Activated CD4-positive, alpha-beta T cell treated with anti-CD3 and anti-CD28 coated beads, Interleukin-10, Interleukin-2, amounts not matched to agents 100 ng/mL and 50 ng/mL, durations not matched to agents 16 hours and 8 hours (primary cell): ENCODE measurements at regions not wholly inside any gene's neighbourhood (a gene's known extent, or its start where the extent isn't known, plus 50 kb on each side); places are given as distances from the start of the nearest gene placed in this dataset.

Experiments used
- DNase-seq: peaks from one replicate; pipeline ENCODE4 v3.0.0-alpha.2; 2020

DNA sequence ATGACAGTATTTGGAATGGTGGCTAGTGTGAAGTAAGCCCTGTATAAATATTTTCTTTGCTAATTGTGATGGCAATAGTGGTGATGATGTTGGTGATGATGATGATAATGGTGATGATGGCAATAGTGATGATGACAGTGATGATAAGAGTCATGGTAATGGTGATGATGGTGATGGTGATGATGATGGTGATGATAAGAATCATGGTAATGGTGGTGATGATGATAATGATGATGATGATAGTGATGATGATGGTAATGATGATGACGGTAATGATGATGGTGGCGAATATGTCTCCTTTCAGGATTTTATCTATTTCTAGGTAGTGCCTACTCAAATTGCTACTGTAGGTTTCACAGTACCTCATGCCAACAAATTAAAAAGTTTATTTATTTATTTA lies 205.4 kb downstream of the GALR1 start:
- no peak for DNase-seq

DNA sequence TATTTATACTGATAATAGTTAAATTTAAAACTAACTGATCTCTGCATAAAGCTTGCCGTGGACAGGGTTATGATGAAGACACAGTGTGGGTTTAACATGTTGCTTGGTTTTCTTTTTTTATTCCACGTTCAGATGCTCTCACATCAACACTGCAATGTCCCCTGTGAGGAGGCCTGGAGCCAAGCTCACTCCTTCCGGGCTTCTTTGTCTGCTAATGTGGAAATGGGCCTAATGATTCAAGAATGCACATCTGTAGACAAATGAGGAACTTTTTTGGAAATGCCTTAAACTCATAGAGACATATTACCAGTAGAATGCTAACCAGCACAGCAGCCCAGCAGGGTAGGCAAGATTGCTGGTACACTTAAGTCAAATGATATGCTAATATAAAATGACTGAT lies 208.0 kb downstream of the GALR1 start:
- no peak for DNase-seq

DNA sequence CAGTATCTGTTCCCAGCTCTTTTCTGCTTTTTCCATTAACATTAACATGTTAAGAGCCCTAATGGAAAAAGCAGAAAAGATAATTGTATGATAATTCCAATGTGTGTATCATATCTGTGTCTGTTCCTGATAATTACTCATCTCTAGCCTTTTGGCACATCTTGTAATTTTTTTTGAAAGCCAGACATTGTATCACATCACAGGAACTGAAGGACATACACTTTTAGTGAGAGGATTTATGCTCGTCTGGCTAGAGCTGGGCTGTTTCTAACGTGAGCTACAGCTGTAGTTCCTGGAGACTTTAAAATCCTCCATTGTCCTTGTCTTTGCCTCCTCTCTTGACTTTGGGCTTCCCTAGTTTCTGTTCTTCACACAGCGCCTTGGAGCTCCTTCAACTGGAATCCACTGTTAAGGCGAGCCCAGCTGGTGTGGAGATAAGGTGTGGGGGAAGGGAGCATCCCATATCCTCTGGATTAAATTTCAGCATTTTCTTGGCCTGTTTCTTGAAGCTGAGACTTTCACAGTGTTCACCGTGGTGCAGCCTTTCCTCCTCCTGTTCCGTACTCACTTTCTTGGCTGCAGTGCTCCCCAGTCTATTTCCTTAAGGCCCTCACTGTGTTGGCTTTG lies 211.5 kb downstream of the GALR1 start:
- no peak for DNase-seq

DNA sequence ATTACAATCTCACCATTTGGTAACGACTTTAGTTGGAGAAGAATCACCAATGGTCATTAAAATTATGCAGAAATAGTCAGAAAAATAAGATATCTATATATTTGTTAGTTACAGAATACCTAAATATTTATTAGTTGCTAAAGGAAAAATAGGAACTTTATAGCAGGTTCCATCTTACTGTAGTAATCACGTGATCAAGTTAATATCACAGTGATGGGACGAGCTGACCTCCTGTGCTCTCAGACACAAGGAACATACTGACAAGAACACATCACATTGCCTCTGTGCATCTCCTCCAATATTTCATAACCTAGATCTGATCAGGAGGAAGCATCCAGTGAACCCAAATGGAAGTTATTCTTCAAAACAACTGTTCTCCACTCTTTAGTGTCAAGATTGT lies 215.3 kb downstream of the GALR1 start:
- no peak for DNase-seq

DNA sequence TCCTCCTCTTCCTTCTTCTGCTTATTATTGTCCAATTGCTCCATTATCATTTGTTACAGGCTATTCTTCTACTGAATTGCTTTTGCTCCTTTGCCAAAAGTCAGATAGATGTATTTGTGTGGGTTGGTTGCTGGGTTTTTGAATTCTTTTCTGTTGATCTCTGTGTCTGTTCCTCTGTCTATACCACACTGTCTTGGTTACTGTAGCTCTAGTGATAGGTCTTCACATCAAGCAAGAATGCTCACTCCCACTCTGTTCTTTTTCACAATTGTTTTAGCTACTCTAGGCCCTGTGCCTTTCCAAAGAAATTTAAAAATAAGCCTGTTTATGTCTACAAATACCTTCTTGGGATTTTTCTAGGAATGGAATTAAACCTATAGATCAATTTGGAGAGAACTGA lies 217.2 kb downstream of the GALR1 start:
- DNase-seq: no peak

DNA sequence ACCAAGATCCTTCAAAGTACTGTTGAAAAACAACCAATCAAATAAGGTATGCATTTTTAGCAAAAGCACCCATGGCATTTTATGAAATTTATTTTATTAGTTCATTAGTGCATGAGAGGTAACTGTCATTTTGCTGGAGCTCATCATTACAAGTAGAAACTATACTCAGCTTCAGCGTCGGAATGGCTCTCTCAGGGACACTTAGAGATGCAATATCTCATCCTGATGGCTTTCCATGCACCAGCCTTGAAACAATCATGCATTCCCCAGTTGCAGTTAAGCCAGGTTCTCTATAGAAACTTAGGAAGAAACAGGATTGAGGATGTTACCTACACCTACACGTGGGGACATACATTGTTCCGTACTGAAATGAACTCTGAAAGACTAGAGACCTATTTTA lies 219.5 kb downstream of the GALR1 start:
- no peak for DNase-seq

DNA sequence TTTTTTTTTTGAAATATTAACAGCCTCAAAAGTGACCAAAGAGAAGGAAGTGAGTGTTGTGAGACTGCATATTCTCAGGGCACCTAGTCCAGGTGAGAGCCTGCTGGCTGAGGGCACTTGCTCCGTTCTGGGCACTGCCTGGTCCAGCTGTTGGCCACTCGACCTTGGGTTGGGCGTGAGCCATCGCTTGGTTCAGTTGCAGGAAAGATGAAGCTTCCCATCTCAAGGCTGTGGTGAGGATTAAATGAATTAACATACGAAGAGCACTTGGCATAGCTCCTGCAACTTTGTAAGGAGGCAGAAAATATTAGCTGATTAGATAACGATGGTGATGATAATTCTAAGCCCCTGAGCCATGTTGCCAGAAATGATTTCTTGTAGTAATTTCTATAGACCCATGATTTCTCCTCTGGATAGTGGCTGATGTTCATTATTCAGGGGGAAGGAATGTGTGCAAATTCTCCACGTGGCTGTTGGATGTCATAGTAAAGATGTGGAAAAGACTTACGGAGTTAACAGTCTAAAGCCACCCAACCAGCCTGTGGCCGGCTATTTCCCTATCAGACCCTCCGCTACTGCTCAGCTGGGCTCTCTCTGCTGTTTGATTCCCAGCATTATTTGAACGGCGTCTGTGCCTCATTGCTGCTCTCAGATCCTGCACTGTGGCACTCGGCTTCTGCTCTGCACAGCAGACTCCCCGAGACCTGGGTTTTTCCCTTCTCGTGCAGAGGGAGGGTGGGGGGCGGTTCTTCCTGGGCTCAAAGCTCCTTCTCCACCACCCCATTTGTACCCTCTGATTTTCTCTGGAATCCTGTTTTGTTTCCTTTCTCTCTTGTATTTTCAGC lies 221.1 kb downstream of the GALR1 start:
- no peak for DNase-seq

DNA sequence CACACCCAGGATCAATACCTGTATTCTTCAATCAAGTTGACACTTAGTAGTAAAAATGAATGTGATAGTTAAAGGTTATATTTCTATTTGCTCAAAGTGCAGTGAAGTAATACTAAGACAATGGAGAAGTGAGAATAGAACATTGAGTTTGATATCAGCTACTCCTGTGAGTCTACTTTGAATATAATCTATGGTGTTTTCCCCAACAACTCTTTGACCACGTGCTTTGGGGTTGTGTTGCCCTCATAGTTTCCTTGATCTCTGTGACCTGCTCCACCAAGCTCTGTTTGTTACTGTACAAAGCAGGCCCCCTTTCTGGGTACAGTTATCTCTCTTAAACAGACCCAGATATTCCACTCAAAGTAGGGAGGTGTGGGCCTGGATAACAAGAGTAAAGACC lies 222.9 kb downstream of the GALR1 start:
- DNase-seq: no peak

DNA sequence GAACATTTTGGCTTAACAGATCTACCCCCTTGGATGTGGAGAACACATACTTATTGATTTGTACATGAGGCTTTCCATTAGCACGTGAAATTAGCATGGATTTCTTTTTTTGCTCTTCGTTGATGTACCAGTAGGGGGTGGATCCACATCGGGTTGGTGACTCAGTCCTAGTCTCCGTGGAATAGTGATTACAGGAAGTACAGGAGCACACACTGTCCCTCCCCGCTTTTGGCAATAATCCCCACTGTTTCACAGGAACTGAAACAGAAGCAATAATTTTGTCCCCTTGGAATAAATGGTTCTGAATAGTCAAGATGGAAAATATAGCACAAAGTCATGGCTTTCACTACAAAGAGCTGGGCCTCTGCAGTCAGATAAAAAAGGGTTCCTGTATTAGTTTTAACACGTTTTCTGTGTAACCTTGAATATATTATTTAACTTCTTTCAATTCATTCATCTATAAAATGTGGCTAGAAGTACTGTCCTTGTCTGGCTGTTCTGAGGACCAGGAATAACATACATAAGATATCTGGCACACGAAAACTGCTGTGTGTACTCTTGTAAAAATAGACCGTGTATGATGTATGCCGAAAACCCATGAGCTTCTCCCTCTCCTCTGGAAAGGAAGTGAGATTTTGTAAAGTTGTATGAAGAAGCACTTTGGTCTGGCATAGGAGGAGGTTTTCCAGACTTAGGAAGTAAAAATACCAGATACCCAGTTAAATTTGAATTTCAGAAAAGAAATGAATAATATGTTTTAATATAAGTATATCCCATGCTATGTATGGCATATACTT lies 229.2 kb downstream of the GALR1 start:
- no peak for DNase-seq

DNA sequence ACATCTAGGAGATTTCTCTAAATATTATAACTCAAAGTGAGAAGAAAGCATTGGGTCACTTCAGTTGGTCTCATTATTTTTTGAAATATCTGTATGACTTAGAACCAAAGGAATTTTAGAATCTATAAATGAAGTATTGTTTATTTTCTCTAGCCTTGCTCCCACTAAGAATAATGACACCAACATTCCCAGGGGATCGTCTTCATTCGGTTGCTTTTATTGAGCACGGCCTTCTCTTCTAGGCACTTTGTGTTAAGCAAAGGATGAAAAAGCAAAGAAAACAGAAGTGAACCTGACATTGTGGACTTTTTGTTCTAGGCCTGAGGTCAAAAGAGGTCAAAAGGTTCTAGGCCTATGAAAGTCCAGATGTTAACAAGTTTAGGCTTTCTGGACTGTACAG lies 231.9 kb downstream of the GALR1 start:
- DNase-seq: no peak

DNA sequence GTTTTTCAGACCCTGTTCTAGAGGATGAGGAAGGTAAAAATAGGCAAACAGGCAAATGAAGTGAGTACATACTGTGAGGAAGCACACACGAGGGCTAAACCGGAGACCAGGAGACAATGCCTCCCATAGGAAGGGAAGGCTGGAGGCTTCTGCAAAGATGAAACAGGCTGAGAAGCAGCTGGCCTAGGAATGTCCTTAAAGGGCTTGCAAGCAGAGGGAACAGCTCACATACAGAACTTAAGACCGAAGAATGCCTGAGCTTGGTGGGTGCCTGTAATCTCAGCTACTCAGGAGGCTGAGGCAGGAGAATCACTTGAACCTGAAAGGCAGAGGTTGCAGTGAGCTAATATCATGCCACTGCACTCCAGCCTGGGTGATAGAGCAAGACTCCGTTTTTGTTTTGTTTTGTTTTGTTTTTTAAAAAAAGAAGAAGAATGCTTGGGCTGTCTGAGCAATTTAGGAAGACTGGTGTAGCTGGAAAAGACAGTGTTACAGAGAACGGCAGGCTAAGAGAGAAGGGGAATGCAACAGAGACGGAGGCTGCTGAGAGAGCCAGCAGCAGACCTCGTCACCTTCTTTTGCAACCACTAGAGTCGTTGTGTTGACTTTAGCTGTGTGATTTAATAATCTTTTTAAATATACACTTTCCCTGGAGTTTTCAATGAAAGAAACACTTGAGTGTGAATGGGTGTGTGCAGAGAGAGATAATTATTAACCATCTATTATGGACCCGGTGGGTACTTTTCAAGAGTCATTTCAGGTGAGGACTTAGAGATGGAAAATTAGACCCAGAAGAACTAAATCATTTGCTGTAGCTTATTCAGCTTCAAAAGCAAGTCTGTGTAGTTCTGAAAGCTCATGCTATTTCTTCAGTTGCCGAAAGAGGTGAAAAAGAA lies 232.8 kb downstream of the GALR1 start:
- no peak for DNase-seq

DNA sequence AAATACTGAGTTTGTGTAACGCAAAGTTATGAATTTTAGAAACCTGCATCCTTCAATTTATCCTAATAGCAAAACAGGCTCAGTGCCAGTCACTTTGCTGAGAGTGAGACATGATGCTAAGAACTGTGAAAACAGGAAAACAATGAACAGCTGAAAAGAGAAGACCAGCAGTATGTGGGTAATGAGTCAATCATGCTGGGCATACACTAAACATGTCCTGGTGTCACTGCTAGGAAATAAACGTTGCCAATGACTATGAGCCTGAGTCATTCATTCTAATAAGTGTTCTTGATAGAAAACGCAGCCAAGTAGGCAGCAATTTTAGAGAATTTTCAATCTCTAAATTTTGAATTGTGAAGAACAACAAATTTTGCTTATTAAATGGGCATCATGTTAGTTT lies 237.3 kb downstream of the GALR1 start:
- no peak for DNase-seq

DNA sequence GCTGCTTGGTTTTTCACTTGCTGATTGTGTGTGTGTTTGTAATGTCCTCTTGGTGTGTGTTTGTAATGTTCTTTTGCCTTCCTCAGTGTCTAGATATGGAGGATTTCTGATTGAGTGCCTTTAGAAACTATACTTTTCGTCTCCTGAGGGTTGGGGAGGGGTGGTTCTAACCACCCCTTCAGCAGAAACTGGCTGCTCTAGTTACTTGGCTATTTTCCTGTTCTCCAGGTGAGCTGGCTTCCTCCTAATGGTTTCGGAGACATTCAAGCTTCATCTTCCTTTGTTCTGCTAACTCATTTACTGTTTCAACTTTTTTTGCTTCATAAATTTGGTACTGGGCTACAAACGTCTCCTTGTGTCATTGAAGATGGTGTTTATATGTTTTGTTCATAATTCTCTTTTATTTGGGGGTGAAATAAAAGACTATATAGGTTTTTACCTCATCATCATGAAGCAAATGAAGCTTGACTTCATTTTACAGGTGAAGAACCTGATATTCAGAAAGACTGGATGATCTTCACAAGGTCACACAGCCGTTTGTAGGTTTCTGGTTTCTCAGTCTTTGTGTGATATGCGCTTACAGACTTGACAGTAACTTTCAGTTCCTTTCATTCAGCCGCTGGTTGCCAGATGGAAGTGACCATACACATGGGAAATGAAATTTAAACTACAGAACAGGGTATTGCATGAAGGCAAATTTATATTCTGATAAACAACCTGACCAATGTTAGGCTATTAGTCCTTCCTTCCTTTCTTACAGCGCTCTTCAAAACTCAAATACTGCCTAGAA lies 238.5 kb downstream of the GALR1 start:
- no peak for DNase-seq

DNA sequence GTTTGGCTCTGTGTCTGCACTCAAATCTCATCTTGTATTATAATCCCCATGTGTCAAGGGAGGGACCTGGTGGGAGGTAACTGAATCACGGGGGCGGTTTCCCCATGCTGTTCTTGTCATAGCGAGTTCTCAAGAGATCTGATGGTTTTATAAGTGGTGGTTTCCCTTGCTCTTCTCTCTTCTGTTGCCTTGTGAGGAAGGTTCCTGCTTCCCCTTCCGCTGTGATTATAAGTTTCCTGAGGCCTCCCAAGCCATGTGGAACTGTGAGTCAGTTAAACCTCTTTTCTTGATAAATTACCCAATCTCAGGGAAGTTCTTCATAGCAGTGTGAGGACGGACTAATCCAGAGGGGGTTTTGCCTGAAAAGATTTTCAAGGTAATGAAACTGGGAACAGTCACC lies 245.4 kb downstream of the GALR1 start:
- DNase-seq: no peak

DNA sequence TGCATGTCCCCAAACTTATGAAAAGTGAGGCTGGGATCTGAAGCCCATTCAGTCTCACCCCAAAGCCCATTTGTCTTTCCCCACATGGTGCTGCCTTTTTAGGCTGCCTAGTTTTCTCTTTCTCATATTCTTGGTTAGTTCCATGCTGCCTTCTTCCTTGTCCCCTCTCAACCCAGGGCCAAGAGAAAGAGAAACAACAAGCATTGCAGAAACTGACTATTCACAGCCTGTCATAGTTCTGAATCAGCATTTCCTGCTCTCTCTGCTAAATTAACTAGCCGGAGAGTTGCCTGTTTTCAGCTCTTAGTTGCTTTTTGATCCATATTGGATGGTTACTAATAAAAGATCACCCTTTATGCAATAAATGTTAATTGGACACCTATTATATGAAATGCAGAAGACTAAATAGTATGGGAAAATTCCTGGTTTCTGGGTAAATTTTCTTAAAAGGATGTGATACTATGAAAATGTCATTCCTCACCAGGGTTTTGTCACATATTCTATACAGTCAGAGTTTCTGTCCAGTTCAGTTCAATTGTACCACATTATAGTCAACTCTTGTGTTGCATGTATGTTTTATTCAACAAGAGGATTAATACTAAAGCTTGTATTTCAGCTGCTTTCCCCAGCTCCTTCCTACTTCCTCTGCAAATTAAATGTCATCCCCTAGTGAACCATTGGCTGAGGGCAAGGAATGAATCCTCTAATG lies 246.5 kb downstream of the GALR1 start:
- peak; percentile 22 for DNase-seq

DNA sequence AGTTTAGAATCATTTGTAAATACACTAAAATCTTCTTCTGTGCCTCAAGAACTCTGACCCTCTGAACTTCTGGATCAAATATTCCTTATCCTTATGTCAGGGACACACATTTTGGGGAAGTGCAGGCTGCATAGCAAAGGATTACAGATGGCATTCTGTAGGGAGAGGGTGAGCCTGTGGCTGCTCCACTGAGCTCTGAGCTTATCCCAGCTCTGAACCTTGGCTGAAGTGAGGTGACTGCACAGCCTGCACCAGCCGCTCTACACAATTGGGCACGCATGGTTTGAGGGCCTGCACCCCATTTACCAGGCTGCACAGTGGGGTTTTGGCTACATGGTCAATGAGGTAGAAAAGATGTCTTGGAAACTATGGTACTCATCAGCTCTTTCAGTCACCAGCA lies 251.6 kb downstream of the GALR1 start:
- DNase-seq: no peak

DNA sequence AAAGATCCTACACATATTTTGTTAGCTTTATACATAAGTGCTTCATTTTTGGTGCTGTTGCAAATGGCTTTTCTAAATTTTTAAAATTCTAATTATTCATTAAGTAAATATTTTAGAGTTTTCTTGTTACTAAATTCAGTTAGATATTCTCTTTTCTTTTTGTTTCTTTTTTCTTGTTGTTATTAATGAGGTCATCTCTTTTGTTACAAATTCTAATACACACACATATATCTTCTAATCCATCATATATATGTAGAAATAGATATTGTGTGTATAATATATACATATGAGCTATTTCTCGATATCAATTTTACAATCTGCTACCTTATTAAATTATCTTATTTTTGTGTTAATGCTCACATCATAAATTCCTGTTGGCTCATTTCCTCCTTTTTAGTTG lies 255.9 kb downstream of the GALR1 start:
- no peak for DNase-seq

DNA sequence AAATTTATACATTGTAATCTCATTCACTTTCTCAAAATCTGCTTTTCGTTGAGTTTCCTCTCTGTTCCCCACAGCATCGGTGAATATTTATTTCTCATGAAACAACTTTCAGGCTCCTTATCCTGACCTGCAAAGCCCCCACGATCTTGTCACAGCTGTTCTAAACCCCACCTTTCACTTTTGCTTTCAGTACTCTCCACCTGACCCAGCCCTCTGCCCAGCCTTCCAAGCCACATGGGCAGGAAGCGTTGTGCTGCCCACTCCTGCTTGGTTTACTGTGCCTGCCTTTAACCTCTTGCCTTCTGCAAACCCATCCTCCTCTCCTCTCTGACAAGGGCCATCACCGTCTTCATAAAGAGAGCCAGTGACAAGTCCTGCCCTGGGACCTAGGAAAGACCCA lies 262.5 kb downstream of the GALR1 start:
- no peak for DNase-seq

DNA sequence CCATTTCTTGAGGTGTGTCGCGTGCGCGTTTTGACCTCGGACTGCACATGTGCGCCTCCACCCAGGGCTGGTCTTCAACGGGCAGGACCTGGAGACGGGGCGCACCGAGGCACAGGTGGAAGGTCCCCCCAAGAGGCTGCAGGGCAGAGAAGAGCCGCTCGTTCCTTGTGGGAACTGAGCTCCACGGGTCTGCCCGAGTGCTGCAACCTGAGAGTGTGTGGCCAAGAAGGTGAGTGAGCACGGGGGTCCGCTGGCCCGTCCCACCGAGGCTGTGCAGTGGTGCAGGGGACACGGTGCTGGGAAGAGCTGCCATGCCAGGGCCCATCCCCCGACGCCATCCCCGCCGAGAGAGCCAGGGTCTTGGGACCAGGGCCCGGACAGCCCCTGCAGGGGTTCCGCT lies 268.3 kb downstream of the GALR1 start:
- no peak for DNase-seq

DNA sequence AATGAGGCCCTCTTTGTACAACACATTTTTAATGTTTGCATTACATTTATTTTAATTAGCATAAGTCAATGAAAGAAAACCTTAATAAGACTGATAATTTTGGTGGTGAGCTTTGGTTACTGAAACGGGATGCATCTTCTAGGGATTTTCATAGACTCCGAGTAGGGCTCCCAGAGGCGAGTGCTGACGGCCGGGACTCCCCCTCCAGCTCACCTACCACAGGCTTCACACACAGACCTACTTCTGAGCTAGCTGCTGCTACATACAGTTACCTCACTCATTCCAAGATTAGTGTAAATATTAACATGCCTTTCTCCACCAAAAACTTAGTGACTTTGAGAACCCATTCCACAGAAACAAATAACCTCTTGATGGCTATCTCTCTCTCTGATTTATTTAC lies 271.1 kb downstream of the GALR1 start:
- no peak for DNase-seq

DNA sequence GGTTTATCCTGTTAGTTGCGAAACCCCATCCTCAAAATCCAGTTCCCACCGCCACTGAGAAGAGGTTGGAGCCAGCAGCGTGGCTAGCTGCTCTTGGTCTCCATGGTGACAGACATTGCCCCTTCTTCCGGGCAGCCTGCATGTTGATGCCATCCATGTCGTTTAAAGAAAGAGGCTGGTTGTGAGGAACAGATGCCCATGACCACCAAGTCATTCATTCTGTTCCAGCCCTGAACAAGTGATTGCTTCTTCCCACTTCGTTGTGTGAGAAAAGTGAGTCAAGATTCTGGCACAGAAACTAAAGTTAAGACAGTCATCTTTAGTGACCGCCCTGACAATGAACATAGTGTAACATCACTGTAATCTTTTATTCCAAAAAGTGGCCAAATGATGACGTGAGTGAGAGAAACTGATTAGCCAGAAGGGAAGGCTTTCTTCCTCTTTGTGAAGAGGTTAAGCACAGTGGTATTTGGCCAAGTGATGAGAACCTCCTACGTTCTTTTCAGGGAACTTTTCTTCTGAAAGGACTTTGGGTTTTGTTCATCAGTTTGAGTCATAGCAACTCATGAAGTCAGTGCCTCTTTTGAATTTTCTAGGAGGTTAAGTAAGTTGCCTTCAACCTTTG lies 272.5 kb downstream of the GALR1 start:
- no peak for DNase-seq
